Astrocyte (in vitro differentiated cells and primary cell): ENCODE measurements at regions not wholly inside any gene's neighbourhood (a gene's known extent, or its start where the extent isn't known, plus 50 kb on each side); places are given as distances from the start of the nearest gene placed in this dataset.

Experiments
- DNase-seq: peaks from one replicate; pipeline ENCODE4 v3.0.0-alpha.2; 2010; ENCODE audit warnings: low read depth
- FAIRE-seq: peaks from 2 replicates; lab custom pipeline; 2011; peaks lifted over from hg19 to GRCh38; lab: Jason Lieb, UNC
- H2AFZ ChIP-seq: 2 replicates; pipeline ENCODE4 v1.6.0; 2012; ENCODE audit warnings: low read depth, low read length, inconsistent platforms
- H3K27ac ChIP-seq: 2 replicates; pipeline ENCODE4 v1.5.1; 2011; ENCODE audit warnings: low read depth, low read length, inconsistent platforms
- H3K27me3 ChIP-seq: 2 replicates; pipeline ENCODE4 v1.6.0; 2011; ENCODE audit warnings: low read length, inconsistent platforms; ENCODE audit not compliant: insufficient read depth
- H3K36me3 ChIP-seq: 2 replicates; pipeline ENCODE4 v1.5.1; 2011; ENCODE audit warnings: low read length, inconsistent platforms; ENCODE audit not compliant: insufficient read depth
- H3K4me1 ChIP-seq: 2 replicates; pipeline ENCODE4 v1.5.1; 2011; ENCODE audit warnings: low read length, inconsistent platforms; ENCODE audit not compliant: insufficient read depth
- H3K4me2 ChIP-seq: 2 replicates; pipeline ENCODE4 v1.6.0; 2012; ENCODE audit warnings: low read length, inconsistent platforms
- H3K4me3 ChIP-seq: 2 replicates; pipeline ENCODE4 v1.5.1; 2011; ENCODE audit warnings: low read depth, mild to moderate bottlenecking, low read length, inconsistent platforms; ENCODE audit not compliant: insufficient read depth
- H3K79me2 ChIP-seq: 2 replicates; pipeline ENCODE4 v1.6.0; 2012; ENCODE audit warnings: mild to moderate bottlenecking, low read length, inconsistent platforms; ENCODE audit not compliant: insufficient read depth
- H3K9ac ChIP-seq: 2 replicates; pipeline ENCODE4 v1.6.0; 2012; ENCODE audit warnings: mild to moderate bottlenecking, low read length, inconsistent platforms
- H3K9me3 ChIP-seq: 2 replicates; pipeline ENCODE4 v1.5.1; 2012; ENCODE audit warnings: low read depth, mild to moderate bottlenecking, low read length, inconsistent platforms; ENCODE audit not compliant: insufficient read depth
- H4K20me1 ChIP-seq: 2 replicates; pipeline ENCODE4 v1.6.0; 2012; ENCODE audit warnings: low read length, inconsistent platforms; ENCODE audit not compliant: insufficient read depth
- H3K27ac Mint-ChIP-seq: one replicate; pipeline ENCODE4 v1.8.0; 2021; ENCODE audit warnings: mild to moderate bottlenecking, mixed read lengths; ENCODE audit not compliant: unreplicated experiment
- H3K27me3 Mint-ChIP-seq: one replicate; pipeline ENCODE4 v1.8.0; 2021; ENCODE audit warnings: low read depth, mixed read lengths; ENCODE audit not compliant: unreplicated experiment
- H3K36me3 Mint-ChIP-seq: one replicate; pipeline ENCODE4 v1.8.0; 2021; ENCODE audit warnings: low read depth, mixed read lengths; ENCODE audit not compliant: unreplicated experiment
- H3K4me1 Mint-ChIP-seq: one replicate; pipeline ENCODE4 v1.8.0; 2021; ENCODE audit warnings: low read depth, mixed read lengths; ENCODE audit not compliant: unreplicated experiment
- H3K4me3 Mint-ChIP-seq: one replicate; pipeline ENCODE4 v1.8.0; 2021; ENCODE audit warnings: mild to moderate bottlenecking, moderate library complexity, mixed read lengths; ENCODE audit not compliant: unreplicated experiment
- H3K9me3 Mint-ChIP-seq: one replicate; pipeline ENCODE4 v1.8.0; 2021; ENCODE audit warnings: mild to moderate bottlenecking, mixed read lengths; ENCODE audit not compliant: unreplicated experiment
- EZH2 ChIP-seq: IDR thresholded peaks from 2 replicates; pipeline ENCODE4 v1.6.1; 2012; ENCODE audit warnings: mild to moderate bottlenecking, low read length, inconsistent platforms; ENCODE audit not compliant: insufficient read depth
- TF ChIP-seq, protein P1 (sequence below): IDR thresholded peaks from 2 replicates; pipeline ENCODE4 v1.5.1; 2011; ENCODE audit warnings: low read depth, mild to moderate bottlenecking, inconsistent platforms, low read length, moderate library complexity; ENCODE audit not compliant: insufficient read depth

DNA sequence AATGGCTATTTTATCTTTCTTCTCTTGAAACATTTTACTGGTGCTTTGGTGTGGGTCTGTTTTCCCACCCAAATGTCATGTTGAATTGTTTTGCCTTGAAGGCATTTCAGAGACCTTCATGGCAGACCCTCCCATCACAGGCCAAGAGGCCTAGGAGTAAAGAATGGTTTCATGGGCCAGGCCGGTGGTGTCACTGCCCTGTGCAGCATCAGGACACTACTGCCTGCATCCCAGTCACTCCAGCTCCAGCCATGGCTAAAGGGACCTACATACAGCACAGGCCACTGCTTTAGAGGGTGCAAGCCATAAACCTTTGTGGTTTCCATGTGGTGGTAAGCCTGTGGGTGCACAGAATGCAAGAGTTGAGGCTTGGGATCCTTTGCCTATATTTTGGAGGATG lies 326.9 kb downstream of the SLITRK5 start:
- Histone ChIP-seq H3K36me3 (no peaks in the 10 kb centered on the region), H4K20me1 (no peaks in the 10 kb centered on the region), H3K4me1 (peaks cover 17% of the 10 kb centered on the region), H3K27ac (no peak overlapping the region), H3K27me3 (no peaks in the 10 kb centered on the region), H3K9ac (no peak overlapping the region), H3K9me3 (peaks cover 3% of the 10 kb centered on the region), H3K79me2 (no peaks in the 10 kb centered on the region), H3K4me2 (no peak overlapping the region), H2AFZ (no peak overlapping the region), H3K4me3 (no peak overlapping the region)
- no peak overlapping the region for H3K27ac Mint-ChIP-seq
- no peaks in the 10 kb centered on the region for H3K27me3 Mint-ChIP-seq
- no peak overlapping the region for H3K4me3 Mint-ChIP-seq
- H3K4me1 Mint-ChIP-seq: peaks cover 15% of the 10 kb centered on the region
- no peak for DNase-seq
- peaks cover 3% of the 10 kb centered on the region for H3K9me3 Mint-ChIP-seq
- no peaks in the 10 kb centered on the region for H3K36me3 Mint-ChIP-seq
- no peak for FAIRE-seq
- TF ChIP-seq, protein P1, sequence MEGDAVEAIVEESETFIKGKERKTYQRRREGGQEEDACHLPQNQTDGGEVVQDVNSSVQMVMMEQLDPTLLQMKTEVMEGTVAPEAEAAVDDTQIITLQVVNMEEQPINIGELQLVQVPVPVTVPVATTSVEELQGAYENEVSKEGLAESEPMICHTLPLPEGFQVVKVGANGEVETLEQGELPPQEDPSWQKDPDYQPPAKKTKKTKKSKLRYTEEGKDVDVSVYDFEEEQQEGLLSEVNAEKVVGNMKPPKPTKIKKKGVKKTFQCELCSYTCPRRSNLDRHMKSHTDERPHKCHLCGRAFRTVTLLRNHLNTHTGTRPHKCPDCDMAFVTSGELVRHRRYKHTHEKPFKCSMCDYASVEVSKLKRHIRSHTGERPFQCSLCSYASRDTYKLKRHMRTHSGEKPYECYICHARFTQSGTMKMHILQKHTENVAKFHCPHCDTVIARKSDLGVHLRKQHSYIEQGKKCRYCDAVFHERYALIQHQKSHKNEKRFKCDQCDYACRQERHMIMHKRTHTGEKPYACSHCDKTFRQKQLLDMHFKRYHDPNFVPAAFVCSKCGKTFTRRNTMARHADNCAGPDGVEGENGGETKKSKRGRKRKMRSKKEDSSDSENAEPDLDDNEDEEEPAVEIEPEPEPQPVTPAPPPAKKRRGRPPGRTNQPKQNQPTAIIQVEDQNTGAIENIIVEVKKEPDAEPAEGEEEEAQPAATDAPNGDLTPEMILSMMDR: no peak
- no peak for TF ChIP-seq EZH2

DNA sequence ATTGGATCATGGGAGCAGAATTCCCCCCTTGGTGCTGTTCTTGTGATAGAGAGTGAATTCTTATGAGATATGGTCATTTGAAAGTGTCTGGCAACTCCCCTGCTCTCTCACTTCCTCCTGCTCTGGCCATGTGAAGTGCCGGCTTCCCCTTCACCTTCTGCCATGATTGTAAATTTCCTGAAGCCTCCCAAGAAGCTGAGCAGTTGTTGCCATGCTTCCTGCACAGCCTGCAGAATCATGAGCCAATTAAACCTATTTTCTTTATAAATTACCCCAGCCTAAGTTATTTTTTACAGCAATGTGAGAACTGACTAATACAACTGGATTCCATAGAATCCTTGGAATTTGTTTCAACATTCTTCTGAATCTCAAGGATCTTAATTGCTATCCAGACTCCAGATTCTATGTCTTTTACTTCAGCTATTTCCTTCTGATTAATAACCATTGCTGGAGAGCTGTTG lies 328.1 kb downstream of the SLITRK5 start:
- peak overlapping the region; percentile 95 for H3K27ac Mint-ChIP-seq
- no peak for TF ChIP-seq EZH2
- TF ChIP-seq, protein P1: no peak
- H3K27me3 Mint-ChIP-seq: no peaks in the 10 kb centered on the region
- Histone ChIP-seq H2AFZ (peak overlapping the region; percentile 37), H3K4me1 (peaks cover 17% of the 10 kb centered on the region), H3K79me2 (no peaks in the 10 kb centered on the region), H3K27me3 (no peaks in the 10 kb centered on the region), H4K20me1 (no peaks in the 10 kb centered on the region), H3K4me2 (peak overlapping the region; percentile 35), H3K36me3 (no peaks in the 10 kb centered on the region), H3K4me3 (no peak overlapping the region), H3K9me3 (peaks cover 3% of the 10 kb centered on the region), H3K27ac (peak overlapping the region; percentile 16), H3K9ac (no peak overlapping the region)
- peak; percentile 37 for FAIRE-seq
- H3K4me1 Mint-ChIP-seq: peaks cover 15% of the 10 kb centered on the region
- no peak overlapping the region for H3K4me3 Mint-ChIP-seq
- DNase-seq: peak; percentile 77
- H3K9me3 Mint-ChIP-seq: peaks cover 3% of the 10 kb centered on the region
- H3K36me3 Mint-ChIP-seq: no peaks in the 10 kb centered on the region

DNA sequence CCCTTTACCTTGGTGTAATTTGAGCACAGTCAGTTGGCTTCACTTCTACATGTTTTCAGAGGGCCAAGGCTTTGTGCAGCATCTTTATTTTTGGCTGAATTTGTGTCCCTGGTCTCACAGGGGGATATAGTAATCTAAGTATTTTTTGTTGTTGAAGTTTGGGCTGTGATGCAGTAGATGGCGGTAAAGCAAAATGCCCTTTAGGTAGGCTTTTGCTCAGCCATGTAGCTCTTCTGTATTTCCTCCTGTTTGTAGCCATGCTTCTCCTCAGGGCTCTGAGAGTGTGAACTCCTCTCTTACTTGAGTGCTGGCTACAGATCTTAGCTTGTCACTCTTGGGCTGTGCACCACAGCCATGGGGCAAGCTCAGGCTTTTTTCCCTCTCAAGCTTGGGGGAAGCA lies 328.6 kb downstream of the SLITRK5 start:
- Histone ChIP-seq H3K9ac (no peak overlapping the region), H3K4me3 (no peak overlapping the region), H3K79me2 (no peaks in the 10 kb centered on the region), H3K36me3 (no peaks in the 10 kb centered on the region), H3K27me3 (no peaks in the 10 kb centered on the region), H4K20me1 (no peaks in the 10 kb centered on the region), H3K4me1 (peaks cover 17% of the 10 kb centered on the region), H3K27ac (peak overlapping the region; percentile 16), H2AFZ (peak overlapping the region; percentile 45), H3K4me2 (peak overlapping the region; percentile 35), H3K9me3 (peaks cover 3% of the 10 kb centered on the region)
- FAIRE-seq (no peak), DNase-seq (no peak)
- Mint-ChIP-seq H3K9me3 (peaks cover 3% of the 10 kb centered on the region), H3K27ac (peak overlapping the region; percentile 95), H3K36me3 (no peaks in the 10 kb centered on the region), H3K4me3 (peak overlapping the region; percentile 35), H3K4me1 (peaks cover 15% of the 10 kb centered on the region), H3K27me3 (no peaks in the 10 kb centered on the region)
- TF ChIP-seq EZH2: no peak
- TF ChIP-seq, protein P1: no peak
